ENCODE measurements at regions not wholly inside any gene's neighbourhood (a gene's known extent, or its start where the extent isn't known, plus 50 kb on each side); places are given as distances from the start of the nearest gene placed in this dataset.

- TF ChIP-seq MTA2 (IDR thresholded peaks at IDR 0.05; ENCODE audit: low read depth) (no peak), NFYA (IDR thresholded peaks at IDR 0.05; ENCODE audit: borderline replicate concordance, low read depth, low read length) (no peak), RB1 (IDR thresholded peaks at IDR 0.05; ENCODE audit: borderline replicate concordance) (no peak), ATF2 (IDR thresholded peaks at IDR 0.05; ENCODE audit: low read length) (no peak), NR2F1 (conservative IDR thresholded peaks at IDR 0.05) (no peak), RFX5 (IDR thresholded peaks at IDR 0.05; ENCODE audit: low read depth, low read length) (no peak), SRF (IDR thresholded peaks at IDR 0.05; ENCODE audit: low read depth in 2 of 2, low read length in 2 of 2) (no peak), RELB (IDR thresholded peaks at IDR 0.05; ENCODE audit: low read depth) (no peak), ZNF207 (IDR thresholded peaks at IDR 0.05; ENCODE audit: borderline replicate concordance) (no peak), BHLHE40 (IDR thresholded peaks at IDR 0.05; ENCODE audit: borderline replicate concordance in 1 of 2, low read depth in 2 of 2, low read length in 1 of 2) (no peak), E2F8 (IDR thresholded peaks at IDR 0.05; ENCODE audit: low read depth, partially characterized antibody) (no peak), EP300 (IDR thresholded peaks at IDR 0.05; ENCODE audit: borderline replicate concordance in 1 of 2, control insufficient read depth in 1 of 2, low read depth in 2 of 2, low read length in 2 of 2) (no peak), ZZZ3 (IDR thresholded peaks at IDR 0.05; ENCODE audit: control insufficient read depth, insufficient read length, low read depth) (no peak), NFYB (IDR thresholded peaks at IDR 0.05; ENCODE audit: insufficient read depth, low read depth, low read length) (no peak)
- BruUV-seq (replicated peaks), result no TSS peak
- in situ Hi-C loops (cut with MboI), result no loop called here
- intact Hi-C loops (cut with micrococcal nuclease; ENCODE audit: unreplicated experiment), result no loop called here
- FAIRE-seq (no peak), DNase-seq (ENCODE audit: low read depth, low spot score) (no peak), ATAC-seq (no peak)
- Histone ChIP-seq H3K9me3 (replicated peaks; ENCODE audit: control insufficient read depth, insufficient read depth, low read length) (no peaks in the 10 kb centered on the region), H3K79me2 (ENCODE audit: control insufficient read depth, insufficient read depth, low read length) (no peaks in the 10 kb centered on the region), H3K4me2 (ENCODE audit: control insufficient read depth, insufficient read depth) (no peak overlapping the region), H4K20me1 (ENCODE audit: control insufficient read depth, insufficient read depth) (no peaks in the 10 kb centered on the region), H3K4me3 (no peak overlapping the region), H3K4me1 (ENCODE audit: control insufficient read depth, insufficient read depth, low read length) (no peaks in the 10 kb centered on the region), H3K36me3 (ENCODE audit: control insufficient read depth in 2 of 2, insufficient read depth in 2 of 2, low read length in 1 of 2) (no peaks in the 10 kb centered on the region), H3K9ac (ENCODE audit: control insufficient read depth, insufficient read depth, low read length) (no peak overlapping the region), H3K27me3 (replicated peaks in 1 of 2; ENCODE audit: control insufficient read depth in 2 of 2, insufficient read depth in 2 of 2, low read length in 1 of 2) (no peaks in the 10 kb centered on the region), H2AFZ (ENCODE audit: control insufficient read depth, low read depth, low read length) (no peak overlapping the region), H3K27ac (ENCODE audit: control insufficient read depth, insufficient read depth) (no peak overlapping the region)
- RAD21 ChIA-PET (ENCODE audit: unreplicated experiment), result no interaction called here
- 34% methylated on average over 2 of the region's 2 CpGs for WGBS (ENCODE audit: insufficient coverage, insufficient replicate concordance, low lambda C conversion rate, missing lambda C conversion rate)
- SMC1A ChIA-PET (ENCODE audit: uncharacterized antibody, unreplicated experiment), result no interaction called here
- POLR2A ChIA-PET, result no interaction called here
- CTCF ChIA-PET, result no interaction called here
Measured at GRCh38 chr12:69015017-69015416, 82.0 kb upstream of the CPM start.
